Skin epidermis (tissue), 12 donors: ENCODE measurements at regions not wholly inside any gene's neighbourhood (a gene's known extent, or its start where the extent isn't known, plus 50 kb on each side); places are given as distances from the start of the nearest gene placed in this dataset.

Source experiments
- H3K27ac ChIP-seq, 21 experiments: fragments of 200-600 bp; sonication (generic) in 11 of 21; one replicate each; pipeline ENCODE4 v1.5.0; 2020; ENCODE audit warnings: mild to moderate bottlenecking in 3 of 21, inconsistent platforms in 2 of 21, moderate library complexity in 2 of 21
- H3K4me3 ChIP-seq, 7 experiments: fragments of 200-600 bp; sonication (generic) in 2 of 7; one replicate each; pipeline ENCODE4 v1.5.0; 2020; ENCODE audit warnings: inconsistent platforms in 2 of 7, mild to moderate bottlenecking in 2 of 7, moderate library complexity in 1 of 7

- H3K27ac ChIP-seq = no peak overlapping the region
- H3K4me3 ChIP-seq = no peak overlapping the region
Measured at GRCh38 chr17:77748436-77748835, 210.1 kb upstream of the TNRC6C start.

GRCh38 chr17:77749321-77749751 lies 209.2 kb upstream of the TNRC6C start:
- no peak overlapping the region for H3K27ac ChIP-seq

GRCh38 chr17:77749989-77750388 lies 208.5 kb upstream of the TNRC6C start:
- Histone ChIP-seq H3K27ac (no peak overlapping the region), H3K4me3 (no peak overlapping the region)

More at GRCh38 chr17:77749321-77749751, 209.2 kb upstream of the TNRC6C start:
- H3K4me3 ChIP-seq = no peak overlapping the region

GRCh38 chr17:77750427-77751043 lies 208.0 kb upstream of the TNRC6C start:
- Histone ChIP-seq H3K4me3 (no peak overlapping the region), H3K27ac (no peak overlapping the region)

GRCh38 chr17:77753246-77753645 lies 205.3 kb upstream of the TNRC6C start:
- H3K4me3 ChIP-seq = no peak overlapping the region
- no peak overlapping the region for H3K27ac ChIP-seq

- Histone ChIP-seq H3K4me3 (no peak overlapping the region), H3K27ac (no peak overlapping the region)
Measured at GRCh38 chr17:77753691-77754245, 204.7 kb upstream of the TNRC6C start.

- Histone ChIP-seq H3K27ac (no peak overlapping the region), H3K4me3 (no peak overlapping the region)
Measured at GRCh38 chr17:77754956-77755355, 203.5 kb upstream of the TNRC6C start.

- no peak overlapping the region for H3K4me3 ChIP-seq
- no peak overlapping the region for H3K27ac ChIP-seq
Measured at GRCh38 chr17:77755410-77755963, 203.0 kb upstream of the TNRC6C start.

GRCh38 chr17:77756028-77756427 lies 202.5 kb upstream of the TNRC6C start:
- Histone ChIP-seq H3K27ac (no peak overlapping the region), H3K4me3 (no peak overlapping the region)

- H3K27ac ChIP-seq = no peak overlapping the region
- no peak overlapping the region for H3K4me3 ChIP-seq
Measured at GRCh38 chr17:77756846-77757560, 201.5 kb upstream of the TNRC6C start.

GRCh38 chr17:77757561-77757898 lies 201.0 kb upstream of the TNRC6C start:
- H3K4me3 ChIP-seq = no peak overlapping the region
- H3K27ac ChIP-seq = no peak overlapping the region

GRCh38 chr17:77763023-77763422 lies 195.5 kb upstream of the TNRC6C start:
- H3K27ac ChIP-seq = no peak overlapping the region
- H3K4me3 ChIP-seq = no peak overlapping the region

- Histone ChIP-seq H3K27ac (no peak overlapping the region), H3K4me3 (no peak overlapping the region)
Measured at GRCh38 chr17:77763575-77763974, 194.9 kb upstream of the TNRC6C start.

- Histone ChIP-seq H3K27ac (no peak overlapping the region), H3K4me3 (no peak overlapping the region)
Measured at GRCh38 chr17:77765292-77765691, 193.2 kb upstream of the TNRC6C start.

- Histone ChIP-seq H3K4me3 (no peak overlapping the region), H3K27ac (no peak overlapping the region)
Measured at GRCh38 chr17:77767148-77767547, 191.4 kb upstream of the TNRC6C start.

GRCh38 chr17:77768248-77768852 lies 190.2 kb upstream of the TNRC6C start:
- no peak overlapping the region for H3K27ac ChIP-seq
- H3K4me3 ChIP-seq = no peak overlapping the region

- Histone ChIP-seq H3K4me3 (no peak overlapping the region), H3K27ac (no peak overlapping the region)
Measured at GRCh38 chr17:77769215-77769614, 189.3 kb upstream of the TNRC6C start.

GRCh38 chr17:77769762-77770161 lies 188.7 kb upstream of the TNRC6C start:
- no peak overlapping the region for H3K27ac ChIP-seq
- no peak overlapping the region for H3K4me3 ChIP-seq

GRCh38 chr17:77770331-77771105 lies 188.0 kb upstream of the TNRC6C start:
- no peak overlapping the region for H3K27ac ChIP-seq

GRCh38 chr17:77771145-77771544 lies 187.4 kb upstream of the TNRC6C start:
- no peak overlapping the region for H3K4me3 ChIP-seq
- H3K27ac ChIP-seq = no peak overlapping the region

More at GRCh38 chr17:77770331-77771105, 188.0 kb upstream of the TNRC6C start:
- no peak overlapping the region for H3K4me3 ChIP-seq
